IMR-90 (cell line): ENCODE measurements at regions not wholly inside any gene's neighbourhood (a gene's known extent, or its start where the extent isn't known, plus 50 kb on each side); places are given as distances from the start of the nearest gene placed in this dataset.

Experiments
- BHLHE40 ChIP-seq: fragments of 150-350 bp; IDR thresholded peaks from 2 replicates; pipeline ENCODE4 v1.6.1; 2016; ENCODE audit warnings: mild to moderate bottlenecking, low read depth, low read length
- CEBPB ChIP-seq: IDR thresholded peaks from 2 replicates; pipeline ENCODE4 v1.6.1; 2012; ENCODE audit warnings: low read depth, low read length, improper control_type of control experiment
- CHD1 ChIP-seq: IDR thresholded peaks from 2 replicates; pipeline ENCODE4 v1.6.1; 2012; ENCODE audit warnings: low read depth, low read length, improper control_type of control experiment
- CTCF ChIP-seq: conservative IDR thresholded peaks from 2 replicates; pipeline ENCODE4 v1.5.1; 2012; ENCODE audit warnings: mild to moderate bottlenecking, low read depth, low read length, improper control_type of control experiment
- ELK1 ChIP-seq: fragments of 150-350 bp; IDR thresholded peaks from 2 replicates; pipeline ENCODE4 v1.6.1; 2016; ENCODE audit warnings: low read depth, mild to moderate bottlenecking, low read length, moderate library complexity, borderline replicate concordance
- FOS ChIP-seq: fragments of 150-350 bp; IDR thresholded peaks from 2 replicates; pipeline ENCODE4 v1.6.1; 2016; ENCODE audit warnings: low read depth, low read length
- MAFK ChIP-seq: IDR thresholded peaks from 2 replicates; pipeline ENCODE4 v1.6.1; 2012; ENCODE audit warnings: low read depth, low read length, improper control_type of control experiment
- MXI1 ChIP-seq: IDR thresholded peaks from 2 replicates; pipeline ENCODE4 v1.6.1; 2012; ENCODE audit warnings: low read depth, mild to moderate bottlenecking, low read length, moderate library complexity, borderline replicate concordance
- POLR2A ChIP-seq: IDR thresholded peaks from 2 replicates; pipeline ENCODE4 v1.6.1; 2012; ENCODE audit warnings: mild to moderate bottlenecking, low read depth, low read length
- RAD21 ChIP-seq: IDR thresholded peaks from 2 replicates; pipeline ENCODE4 v1.6.1; 2012; ENCODE audit warnings: low read length, improper control_type of control experiment
- RFX5 ChIP-seq: IDR thresholded peaks from 2 replicates; pipeline ENCODE4 v1.8.0; 2012; ENCODE audit warnings: low read depth, mild to moderate bottlenecking, low read length, moderate library complexity
- SMC3 ChIP-seq: fragments of 150-350 bp; IDR thresholded peaks from 2 replicates; pipeline ENCODE4 v1.6.1; 2016; ENCODE audit warnings: low read depth, mild to moderate bottlenecking, antibody characterized with exemption, low read length, moderate library complexity
- USF2 ChIP-seq: fragments of 150-350 bp; IDR thresholded peaks from 2 replicates; pipeline ENCODE4 v1.6.1; 2017; ENCODE audit warnings: mild to moderate bottlenecking, antibody characterized with exemption, low read length, low read depth

GRCh38 chr5:101338226-101338625 is 435.1 kb upstream of the ST8SIA4 start:
- TF ChIP-seq CTCF, result no peak
- TF ChIP-seq POLR2A, result no peak
- no peak for TF ChIP-seq RAD21
- no peak for TF ChIP-seq RFX5
- TF ChIP-seq BHLHE40, result no peak
- no peak for TF ChIP-seq USF2
- TF ChIP-seq SMC3, result no peak
- TF ChIP-seq CEBPB, result no peak
- no peak for TF ChIP-seq ELK1
- TF ChIP-seq MAFK, result no peak
- no peak for TF ChIP-seq MXI1
- TF ChIP-seq FOS, result no peak
- TF ChIP-seq CHD1, result no peak
